ENCODE measurements at regions not wholly inside any gene's neighbourhood (a gene's known extent, or its start where the extent isn't known, plus 50 kb on each side); places are given as distances from the start of the nearest gene placed in this dataset.

GRCh38 chr10:106198275-106198674, 966.2 kb downstream of the SORCS1 start:
- no peak for DNase-seq

GRCh38 chr10:106189292-106189691, 975.2 kb downstream of the SORCS1 start:
- peak in 4 of 56 donors; percentile 0 to 7 (median 1) for DNase-seq

GRCh38 chr10:106185951-106186350, 978.6 kb downstream of the SORCS1 start:
- DNase-seq: no peak

- no peak for DNase-seq
Observed at GRCh38 chr10:106183041-106183440, 981.5 kb downstream of the SORCS1 start.

GRCh38 chr10:106182542-106182941, 982.0 kb downstream of the SORCS1 start:
- peak in 2 of 56 donors; percentile 0 to 1 for DNase-seq

GRCh38 chr10:106181501-106181900, 983.0 kb downstream of the SORCS1 start:
- no peak for DNase-seq

- DNase-seq: no peak
Observed at GRCh38 chr10:106179430-106179829, 985.1 kb downstream of the SORCS1 start.

- DNase-seq: peak in 1 of 56 donors; percentile 8
Observed at GRCh38 chr10:106175760-106176377, 988.6 kb downstream of the SORCS1 start.

- DNase-seq: no peak
Observed at GRCh38 chr10:106173838-106174237, 990.7 kb downstream of the SORCS1 start.

- DNase-seq: no peak
Observed at GRCh38 chr10:106169241-106169640, 995.3 kb downstream of the SORCS1 start.

GRCh38 chr10:106167946-106168345, 996.6 kb downstream of the SORCS1 start:
- DNase-seq: no peak

GRCh38 chr10:106158241-106158640, 1006.3 kb downstream of the SORCS1 start:
- no peak for DNase-seq

GRCh38 chr10:106147021-106147420, 1017.5 kb downstream of the SORCS1 start:
- no peak for DNase-seq

- DNase-seq: no peak
Observed at GRCh38 chr10:106139915-106140314, 1024.6 kb downstream of the SORCS1 start.

- no peak for DNase-seq
Observed at GRCh38 chr10:106136175-106136574, 1028.3 kb downstream of the SORCS1 start.

- DNase-seq: no peak
Observed at GRCh38 chr10:106134326-106135000, 1030.0 kb downstream of the SORCS1 start.

GRCh38 chr10:106133451-106133850, 1031.1 kb downstream of the SORCS1 start:
- DNase-seq: no peak

- no peak for DNase-seq
Observed at GRCh38 chr10:106132956-106133355, 1031.5 kb downstream of the SORCS1 start.

- DNase-seq: no peak
Observed at GRCh38 chr10:106114656-106115186, 1049.8 kb downstream of the SORCS1 start.

- no peak for DNase-seq
Observed at GRCh38 chr10:106111246-106111645, 1053.3 kb downstream of the SORCS1 start.

- DNase-seq: no peak
Observed at GRCh38 chr10:106107706-106108105, 1056.8 kb downstream of the SORCS1 start.

GRCh38 chr10:106106114-106106513, 1058.4 kb downstream of the SORCS1 start:
- no peak for DNase-seq

- no peak for DNase-seq
Observed at GRCh38 chr10:106089855-106090254, 1074.7 kb downstream of the SORCS1 start.
